ENCODE measurements at regions not wholly inside any gene's neighbourhood (a gene's known extent, or its start where the extent isn't known, plus 50 kb on each side); places are given as distances from the start of the nearest gene placed in this dataset.
A peak's percentile ranks its signal among the peaks of the same experiment; 100 is the strongest.

- Mint-ChIP-seq H3K4me3 (no peak overlapping the region), H3K27me3 (ENCODE audit: low read depth) (peaks cover 34% of the 10 kb centered on the region), H3K27ac (no peak overlapping the region), H3K9me3 (no peaks in the 10 kb centered on the region), H3K4me1 (ENCODE audit: low read depth) (no peaks in the 10 kb centered on the region), H3K36me3 (ENCODE audit: insufficient read depth in 2 of 2) (no peaks in the 10 kb centered on the region)
- ATAC-seq (replicated peaks in 1 of 2) (no peak), DNase-seq (no peak)
Measured at GRCh38 chr2:136407117-136407951, 289.4 kb upstream of the CXCR4 start.

- Mint-ChIP-seq H3K27me3 (ENCODE audit: low read depth) (peaks cover 39% of the 10 kb centered on the region), H3K9me3 (no peaks in the 10 kb centered on the region), H3K27ac (no peak overlapping the region), H3K36me3 (ENCODE audit: insufficient read depth in 2 of 2) (no peaks in the 10 kb centered on the region), H3K4me3 (no peak overlapping the region), H3K4me1 (ENCODE audit: low read depth) (no peaks in the 10 kb centered on the region)
- ATAC-seq (replicated peaks in 1 of 2) = no peak
- DNase-seq = no peak
Measured at GRCh38 chr2:136404925-136405324, 287.0 kb upstream of the CXCR4 start.

GRCh38 chr2:136404176-136404575, 286.2 kb upstream of the CXCR4 start:
- Mint-ChIP-seq H3K27ac (no peak overlapping the region), H3K27me3 (ENCODE audit: low read depth) (peaks cover 39% of the 10 kb centered on the region), H3K4me3 (no peak overlapping the region), H3K9me3 (no peaks in the 10 kb centered on the region), H3K4me1 (ENCODE audit: low read depth) (no peaks in the 10 kb centered on the region), H3K36me3 (ENCODE audit: insufficient read depth in 2 of 2) (no peaks in the 10 kb centered on the region)
- DNase-seq (no peak), ATAC-seq (replicated peaks in 1 of 2) (no peak)

DNA sequence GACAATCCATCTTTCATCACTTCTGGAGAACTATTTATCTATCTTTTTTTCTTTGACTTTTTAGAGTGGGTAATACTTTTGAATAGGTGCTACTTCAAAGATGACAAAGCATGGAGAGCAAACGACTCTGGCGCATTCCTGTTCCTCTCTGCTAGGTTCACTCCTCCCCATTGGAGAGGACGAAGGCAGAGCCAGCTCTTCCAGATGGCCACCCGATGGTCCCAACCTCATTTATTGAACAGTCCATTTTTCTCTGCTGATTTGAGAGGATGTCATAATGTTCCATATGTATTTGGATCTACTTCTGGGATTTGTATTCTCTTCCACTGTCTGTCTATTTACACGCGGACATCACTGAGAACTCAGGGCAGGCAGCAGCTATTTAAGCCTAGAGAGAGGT, 284.3 kb upstream of the CXCR4 start:
- no peaks in the 10 kb centered on the region for H3K4me1 Mint-ChIP-seq (ENCODE audit: low read depth)
- no peak for DNase-seq
- H3K9me3 Mint-ChIP-seq = no peaks in the 10 kb centered on the region
- H3K27ac Mint-ChIP-seq = peak overlapping the region; percentile 10
- no peaks in the 10 kb centered on the region for H3K36me3 Mint-ChIP-seq (ENCODE audit: insufficient read depth in 2 of 2)
- peaks cover 30% of the 10 kb centered on the region for H3K27me3 Mint-ChIP-seq (ENCODE audit: low read depth)
- no peak overlapping the region for H3K4me3 Mint-ChIP-seq
- ATAC-seq (replicated peaks in 1 of 2) = no peak

DNA sequence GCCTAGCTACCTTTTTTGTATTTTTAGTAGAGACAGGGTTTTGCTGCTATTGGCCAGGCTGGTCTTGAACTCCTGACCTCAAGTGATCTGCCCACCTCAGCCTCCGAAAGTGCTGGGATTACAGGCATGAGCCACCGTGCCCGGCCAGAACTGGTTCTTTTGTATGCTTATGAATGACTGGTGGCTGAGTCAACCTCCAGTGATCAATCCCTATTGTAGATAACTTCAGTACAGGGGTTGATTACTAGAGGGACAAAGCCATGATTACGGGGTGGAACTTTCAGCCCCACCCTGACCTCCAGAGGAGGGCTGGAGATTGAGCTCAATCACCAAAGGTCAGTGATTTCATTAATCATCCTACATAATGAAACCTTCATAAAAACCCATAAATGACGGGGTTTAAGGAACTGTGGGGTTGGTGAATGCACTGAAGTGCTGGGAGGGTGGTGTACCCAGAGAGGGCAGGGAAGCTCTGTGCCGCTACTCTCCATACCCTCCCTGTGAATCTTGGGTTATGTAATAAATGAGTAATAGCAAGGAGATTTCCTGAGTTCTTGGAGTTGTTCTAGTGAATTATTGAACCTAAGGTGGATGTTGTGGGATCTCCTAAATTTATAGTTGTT, 281.8 kb upstream of the CXCR4 start:
- H3K36me3 Mint-ChIP-seq (ENCODE audit: insufficient read depth in 2 of 2) = peaks cover 0 to 1% of the 10 kb centered on the region in 2 donors
- H3K27me3 Mint-ChIP-seq (ENCODE audit: low read depth) = peaks cover 27% of the 10 kb centered on the region
- no peak overlapping the region for H3K27ac Mint-ChIP-seq
- no peak for ATAC-seq (replicated peaks in 1 of 2)
- no peak overlapping the region for H3K4me3 Mint-ChIP-seq
- peaks cover 15% of the 10 kb centered on the region for H3K4me1 Mint-ChIP-seq (ENCODE audit: low read depth)
- no peaks in the 10 kb centered on the region for H3K9me3 Mint-ChIP-seq
- no peak for DNase-seq

DNA sequence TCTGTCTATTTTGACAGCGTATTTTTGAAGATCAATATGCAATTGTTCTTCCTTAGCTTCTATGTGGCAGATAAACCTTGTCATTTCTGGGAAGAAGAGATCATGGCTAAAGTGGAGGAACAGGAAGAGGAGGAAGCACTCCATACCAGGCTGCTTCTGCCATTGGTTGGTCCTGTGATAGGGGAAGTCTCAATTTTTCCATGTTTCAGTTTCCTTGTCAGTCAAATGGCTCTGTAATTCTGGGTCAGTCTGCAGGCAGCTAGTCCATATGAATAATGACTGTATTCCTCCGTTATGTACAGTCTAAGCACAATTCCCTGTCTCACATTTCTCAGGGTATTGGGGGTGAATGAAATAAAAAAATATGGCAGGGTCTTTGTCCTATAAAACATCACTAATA, 277.6 kb upstream of the CXCR4 start:
- H3K36me3 Mint-ChIP-seq (ENCODE audit: insufficient read depth in 2 of 2) = peaks cover 0 to 1% of the 10 kb centered on the region in 2 donors
- no peak overlapping the region for H3K4me3 Mint-ChIP-seq
- H3K27me3 Mint-ChIP-seq (ENCODE audit: low read depth) = no peaks in the 10 kb centered on the region
- H3K9me3 Mint-ChIP-seq = no peaks in the 10 kb centered on the region
- H3K27ac Mint-ChIP-seq = peak overlapping the region; percentile 43
- DNase-seq = no peak
- peaks cover 38% of the 10 kb centered on the region for H3K4me1 Mint-ChIP-seq (ENCODE audit: low read depth)
- no peak for ATAC-seq (replicated peaks in 1 of 2)

DNA sequence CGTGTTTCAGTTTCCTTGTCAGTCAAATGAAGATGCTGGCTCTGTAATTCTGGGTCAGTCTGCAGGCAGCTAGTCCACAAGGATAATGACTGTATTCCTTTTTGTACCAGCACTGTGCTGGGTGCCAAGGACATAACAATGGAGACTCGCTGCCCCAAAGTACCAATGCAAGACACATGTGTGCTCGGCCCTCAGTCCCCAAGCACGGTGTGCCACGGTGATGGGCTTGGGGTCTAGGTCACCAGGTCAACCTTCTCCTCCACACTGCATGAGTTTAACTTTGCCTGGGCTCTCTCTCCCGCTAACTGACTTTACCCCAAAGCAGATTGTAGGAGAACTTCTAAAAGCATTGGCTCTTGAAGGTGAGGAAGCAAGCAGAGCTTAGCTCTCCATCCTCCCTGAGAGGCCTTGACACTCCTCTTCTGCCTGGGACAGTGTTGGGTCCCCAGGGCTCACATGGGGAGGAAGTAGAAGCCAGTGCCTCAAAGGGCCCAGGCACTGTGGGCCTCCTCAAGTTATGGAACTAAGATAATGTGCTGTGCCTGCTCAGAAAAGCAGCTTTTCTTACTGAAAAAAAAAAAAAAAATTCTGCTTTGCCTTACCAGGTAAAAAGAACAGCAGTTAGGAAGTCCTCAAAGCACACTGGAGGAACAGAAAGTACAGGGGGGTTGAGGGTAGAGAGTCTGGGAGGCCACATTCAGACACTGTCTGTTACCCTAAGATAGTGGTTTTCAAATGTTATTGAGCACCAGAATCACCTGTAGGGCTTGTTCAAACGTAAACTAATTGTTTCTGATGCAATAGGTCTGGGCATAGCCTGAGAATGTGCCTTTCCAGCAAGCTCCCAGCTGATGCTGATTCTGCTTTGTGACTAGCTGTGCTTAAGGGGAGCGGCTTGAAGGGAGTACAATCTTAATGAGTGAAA, 276.4 kb upstream of the CXCR4 start:
- H3K36me3 Mint-ChIP-seq (ENCODE audit: insufficient read depth in 2 of 2) = peaks cover 0 to 1% of the 10 kb centered on the region in 2 donors
- H3K4me3 Mint-ChIP-seq = peak overlapping the region in 1 of 2 donors; percentile 10
- H3K27ac Mint-ChIP-seq = peak overlapping the region; percentile 64
- DNase-seq (no peak), ATAC-seq (replicated peaks in 1 of 2) (peak; percentile 57 to 64)
- peaks cover 5% of the 10 kb centered on the region for H3K27me3 Mint-ChIP-seq (ENCODE audit: low read depth)
- peaks cover 48% of the 10 kb centered on the region for H3K4me1 Mint-ChIP-seq (ENCODE audit: low read depth)
- H3K9me3 Mint-ChIP-seq = no peaks in the 10 kb centered on the region

DNA sequence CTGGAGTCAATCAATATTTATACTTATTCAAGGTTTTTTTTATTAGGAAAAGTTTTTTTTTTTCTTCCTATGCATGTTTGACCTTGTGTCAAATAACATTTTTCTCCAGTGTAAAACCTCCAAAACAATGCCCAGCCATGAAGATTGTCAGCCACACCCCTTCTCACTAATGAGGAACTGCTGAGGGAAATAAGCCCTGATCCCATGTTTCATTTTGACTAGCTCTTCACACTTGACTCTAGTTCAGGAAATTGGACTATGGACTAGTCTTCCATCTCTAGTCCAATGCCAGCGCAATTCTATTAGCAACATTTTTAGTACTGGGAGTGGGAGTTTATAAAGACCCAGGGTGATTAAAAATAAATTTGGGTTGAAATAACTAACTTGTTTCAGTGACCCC, 275.6 kb upstream of the CXCR4 start:
- H3K9me3 Mint-ChIP-seq = no peaks in the 10 kb centered on the region
- ATAC-seq (replicated peaks in 1 of 2) = no peak

GRCh38 chr2:136392897-136393505, 275.1 kb upstream of the CXCR4 start:
- no peak overlapping the region for H3K27ac Mint-ChIP-seq
- no peak overlapping the region for H3K4me3 Mint-ChIP-seq
- no peaks in the 10 kb centered on the region for H3K9me3 Mint-ChIP-seq
- H3K36me3 Mint-ChIP-seq (ENCODE audit: insufficient read depth in 2 of 2) = peaks cover 0 to 1% of the 10 kb centered on the region in 2 donors
- peaks cover 48% of the 10 kb centered on the region for H3K4me1 Mint-ChIP-seq (ENCODE audit: low read depth)
- DNase-seq = no peak
- peaks cover 5% of the 10 kb centered on the region for H3K27me3 Mint-ChIP-seq (ENCODE audit: low read depth)
- ATAC-seq (replicated peaks in 1 of 2) = no peak

More for the DNA sequence above, 275.6 kb upstream of the CXCR4 start:
- H3K27me3 Mint-ChIP-seq (ENCODE audit: low read depth) = peaks cover 5% of the 10 kb centered on the region
- H3K4me3 Mint-ChIP-seq = no peak overlapping the region
- peaks cover 48% of the 10 kb centered on the region for H3K4me1 Mint-ChIP-seq (ENCODE audit: low read depth)
- DNase-seq = no peak
- no peak overlapping the region for H3K27ac Mint-ChIP-seq
- H3K36me3 Mint-ChIP-seq (ENCODE audit: insufficient read depth in 2 of 2) = peaks cover 0 to 1% of the 10 kb centered on the region in 2 donors

- peaks cover 46% of the 10 kb centered on the region for H3K4me1 Mint-ChIP-seq (ENCODE audit: low read depth)
- H3K9me3 Mint-ChIP-seq = no peaks in the 10 kb centered on the region
- H3K36me3 Mint-ChIP-seq (ENCODE audit: insufficient read depth in 2 of 2) = no peaks in the 10 kb centered on the region
- no peak overlapping the region for H3K27ac Mint-ChIP-seq
- no peak overlapping the region for H3K4me3 Mint-ChIP-seq
- DNase-seq (no peak), ATAC-seq (replicated peaks in 1 of 2) (peak; percentile 20 to 21)
- peaks cover 5% of the 10 kb centered on the region for H3K27me3 Mint-ChIP-seq (ENCODE audit: low read depth)
Measured at GRCh38 chr2:136389809-136390208, 271.9 kb upstream of the CXCR4 start.

DNA sequence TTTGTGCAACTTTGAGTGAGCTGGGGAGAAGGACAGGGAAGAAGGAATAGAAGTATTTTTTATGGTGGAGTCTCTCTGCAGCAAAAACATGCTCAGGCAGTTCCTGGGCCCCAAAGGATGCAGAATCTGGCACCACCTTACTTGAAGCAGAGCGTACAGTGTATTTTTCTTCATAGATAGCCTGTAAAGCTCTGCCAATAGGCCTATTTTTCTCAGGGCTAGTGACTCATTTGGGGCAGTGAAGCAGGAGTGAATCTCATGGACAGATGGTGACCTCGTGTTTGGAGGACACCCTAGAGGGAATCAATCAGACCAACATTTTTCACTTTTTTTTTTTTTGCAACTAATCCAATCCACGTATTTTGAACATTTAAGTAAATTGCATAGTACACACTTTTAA, 268.1 kb upstream of the CXCR4 start:
- ATAC-seq (replicated peaks in 1 of 2) = no peak
- peaks cover 0 to 2% of the 10 kb centered on the region in 2 donors for H3K36me3 Mint-ChIP-seq (ENCODE audit: insufficient read depth in 2 of 2)
- H3K9me3 Mint-ChIP-seq = no peaks in the 10 kb centered on the region
- no peak for DNase-seq
- H3K27ac Mint-ChIP-seq = no peak overlapping the region
- H3K27me3 Mint-ChIP-seq (ENCODE audit: low read depth) = peaks cover 5% of the 10 kb centered on the region
- H3K4me1 Mint-ChIP-seq (ENCODE audit: low read depth) = peaks cover 60% of the 10 kb centered on the region
- H3K4me3 Mint-ChIP-seq = no peak overlapping the region

DNA sequence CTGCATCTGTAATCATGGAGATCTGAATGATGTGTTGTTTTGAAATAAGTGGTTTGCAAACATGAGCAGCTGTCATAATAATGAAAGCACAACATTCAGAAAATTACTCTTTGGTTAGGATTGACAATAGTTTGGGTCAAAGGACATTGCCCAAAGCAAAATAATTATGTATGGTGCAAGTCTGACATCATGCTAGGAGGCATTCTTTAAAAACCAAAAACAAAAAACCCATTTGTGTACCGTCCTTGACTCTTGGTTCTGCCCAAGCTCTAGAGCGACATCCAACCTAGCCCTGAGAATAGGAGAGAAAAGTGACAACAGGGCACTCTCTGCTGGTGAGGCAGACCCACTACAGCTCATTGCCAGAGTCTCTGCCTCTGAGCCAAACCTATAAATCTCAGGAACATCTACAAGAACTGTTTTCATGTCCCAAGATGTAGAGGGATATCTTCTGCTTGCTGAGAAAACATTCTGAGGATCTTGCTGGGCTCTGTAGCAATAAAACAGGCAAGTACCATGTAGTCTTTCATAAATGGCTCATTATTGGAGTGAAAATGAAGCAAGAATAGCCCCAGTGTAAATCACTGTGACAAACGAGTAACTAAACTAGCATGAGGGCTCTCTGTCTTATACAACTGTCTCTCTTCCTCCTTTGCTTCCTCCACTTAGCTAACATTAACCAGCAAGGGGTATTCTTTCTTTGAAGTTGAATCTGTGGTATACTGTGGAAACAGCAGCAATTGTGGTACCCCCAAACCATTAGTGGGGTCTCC, 266.8 kb upstream of the CXCR4 start:
- H3K27me3 Mint-ChIP-seq (ENCODE audit: low read depth) = no peaks in the 10 kb centered on the region
- H3K36me3 Mint-ChIP-seq (ENCODE audit: insufficient read depth in 2 of 2) = peaks cover 0 to 2% of the 10 kb centered on the region in 2 donors
- peak; percentile 33 to 41 for ATAC-seq (replicated peaks in 1 of 2)
- H3K9me3 Mint-ChIP-seq = no peaks in the 10 kb centered on the region
- H3K4me3 Mint-ChIP-seq = peak overlapping the region; percentile 71 to 82
- peaks cover 64% of the 10 kb centered on the region for H3K4me1 Mint-ChIP-seq (ENCODE audit: low read depth)
- H3K27ac Mint-ChIP-seq = peak overlapping the region; percentile 96
- peak; percentile 63 to 69 for DNase-seq
